H1 (cell line): ENCODE measurements at regions not wholly inside any gene's neighbourhood (a gene's known extent, or its start where the extent isn't known, plus 50 kb on each side); places are given as distances from the start of the nearest gene placed in this dataset.

Experiments
- CTCF ChIA-PET: fragments of 300-600 bp; sonication (Branson Sonifier 250); formaldehyde crosslinking; loops from one replicate; lab custom pipeline; 2021; ENCODE audit not compliant: partially characterized antibody; lab: Charles Lee
- POLR2A ChIA-PET: fragments of 300-600 bp; sonication (Branson Sonifier 250); formaldehyde crosslinking; loops from one replicate; lab custom pipeline; 2021; ENCODE audit warnings: inconsistent platforms; ENCODE audit not compliant: partially characterized antibody; lab: Charles Lee
- DNase-seq, 2 experiments: peaks; one replicate each; pipeline versions ENCODE4 v3.0.0 to v3.0.0-alpha.2; 2010 to 2022; ENCODE audit warnings: low spot score in 2 of 2, low read depth in 1 of 2, mixed read lengths in 1 of 2
- FAIRE-seq: peaks from 2 replicates; lab custom pipeline; 2011; peaks lifted over from hg19 to GRCh38; lab: Jason Lieb, UNC
- H2AFZ ChIP-seq: 2 replicates; pipeline ENCODE4 v1.8.1; 2012; ENCODE audit warnings: low read length, inconsistent platforms
- H2AK5ac ChIP-seq: 2 replicates; pipeline ENCODE4 v1.6.1; 2013; ENCODE audit warnings: low read depth, low read length
- H2BK120ac ChIP-seq: replicated peaks from 2 replicates; pipeline ENCODE3; 2013; ENCODE audit warnings: low read depth, low read length, inconsistent platforms
- H2BK12ac ChIP-seq: 2 replicates; pipeline ENCODE4 v1.6.1; 2013; ENCODE audit warnings: low read depth, low read length
- H2BK15ac ChIP-seq: 2 replicates; pipeline ENCODE4 v1.6.1; 2013; ENCODE audit warnings: low read length
- H2BK20ac ChIP-seq: 2 replicates; pipeline ENCODE4 v1.6.1; 2013; ENCODE audit warnings: low read length
- H2BK5ac ChIP-seq: 2 replicates; pipeline ENCODE4 v1.6.1; 2013; ENCODE audit warnings: low read depth, low read length
- H3K14ac ChIP-seq: 2 replicates; pipeline ENCODE4 v1.6.1; 2013; ENCODE audit warnings: inconsistent platforms; ENCODE audit not compliant: insufficient read length
- H3K18ac ChIP-seq: 2 replicates; pipeline ENCODE4 v1.6.1; 2013; ENCODE audit warnings: low read length; ENCODE audit errors: extremely low read depth
- H3K23ac ChIP-seq: 2 replicates; pipeline ENCODE4 v1.6.1; 2013; ENCODE audit warnings: inconsistent platforms; ENCODE audit not compliant: insufficient read length
- H3K23me2 ChIP-seq: 2 replicates; pipeline ENCODE4 v1.6.1; 2013; ENCODE audit warnings: low read depth, low read length
- H3K27ac ChIP-seq: 2 replicates; pipeline ENCODE4 v1.6.1; 2011; ENCODE audit warnings: low read depth, low read length, inconsistent platforms
- H3K27me3 ChIP-seq, 4 experiments: replicated peaks in 1 of 4; 1 replicate in 1 of 4; 2 replicates in 3 of 4; pipeline versions ENCODE4 v1.6.1 to v1.8.1; 2011 to 2013; ENCODE audit warnings: low read length in 3 of 4, mild to moderate bottlenecking in 3 of 4, inconsistent platforms in 2 of 4, mixed read lengths in 2 of 4, moderate library complexity in 1 of 4; ENCODE audit not compliant: control insufficient read depth in 3 of 4, insufficient read depth in 3 of 4; ENCODE audit errors: extremely low read depth in 1 of 4
- H3K36me3 ChIP-seq, 4 experiments: 2 replicates each; pipeline versions ENCODE4 v1.6.1 to v1.8.1; 2011 to 2013; ENCODE audit warnings: mild to moderate bottlenecking in 4 of 4, low read length in 3 of 4, moderate library complexity in 2 of 4, control low read depth in 1 of 4, inconsistent platforms in 1 of 4; ENCODE audit not compliant: insufficient read depth in 4 of 4, control insufficient read depth in 2 of 4
- H3K4ac ChIP-seq: replicated peaks from 2 replicates; pipeline ENCODE3; 2013; ENCODE audit warnings: low read length, low read depth, mixed read lengths, inconsistent platforms; ENCODE audit not compliant: insufficient read length
- H3K4me1 ChIP-seq, 4 experiments: replicated peaks in 1 of 4; 1 replicate in 1 of 4; 2 replicates in 3 of 4; pipeline versions ENCODE4 v1.6.1 to v1.8.1; 2011 to 2013; ENCODE audit warnings: low read length in 3 of 4, inconsistent platforms in 2 of 4, mixed read lengths in 1 of 4; ENCODE audit not compliant: insufficient read depth in 4 of 4, control insufficient read depth in 3 of 4
- H3K4me2 ChIP-seq, 2 experiments: 2 replicates each; pipeline versions ENCODE4 v1.6.1 to v1.8.1; 2011 to 2013; ENCODE audit warnings: low read depth in 2 of 2, low read length in 2 of 2, control low read depth in 1 of 2, inconsistent platforms in 1 of 2, mild to moderate bottlenecking in 1 of 2; ENCODE audit not compliant: insufficient read depth in 1 of 2
- H3K4me3 ChIP-seq, 4 experiments: fragments of 200-600, 300-600 bp in 1 of 4; sonication (generic), shearing (Covaris generic), sonication (Bioruptor Twin) in 1 of 4; 2 replicates each; pipeline versions ENCODE4 v1.5.1 to v1.8.1; 2011 to 2016; ENCODE audit warnings: low read length in 4 of 4, low read depth in 3 of 4, control low read depth in 2 of 4, inconsistent platforms in 2 of 4, mild to moderate bottlenecking in 2 of 4, mixed read lengths in 1 of 4, moderate library complexity in 1 of 4; ENCODE audit not compliant: insufficient read depth in 2 of 4; ENCODE audit errors: extremely low read depth in 1 of 4
- H3K56ac ChIP-seq: replicated peaks from 2 replicates; pipeline ENCODE3; 2013; ENCODE audit warnings: low read depth, mild to moderate bottlenecking, mixed read lengths, low read length, inconsistent platforms; ENCODE audit not compliant: insufficient read length
- H3K79me1 ChIP-seq: 2 replicates; pipeline ENCODE4 v1.6.1; 2013; ENCODE audit warnings: low read depth, low read length, control low read depth
- H3K79me2 ChIP-seq, 2 experiments: 2 replicates each; pipeline versions ENCODE4 v1.6.1 to v1.8.1; 2012 to 2013; ENCODE audit warnings: low read length in 2 of 2, mild to moderate bottlenecking in 2 of 2, inconsistent platforms in 1 of 2; ENCODE audit not compliant: insufficient read depth in 2 of 2, control insufficient read depth in 1 of 2
- H3K9ac ChIP-seq, 4 experiments: replicated peaks in 1 of 4; 1 replicate in 1 of 4; 2 replicates in 3 of 4; pipeline versions ENCODE4 v1.6.1 to v1.8.1; 2011 to 2013; ENCODE audit warnings: low read depth in 3 of 4, low read length in 3 of 4, control low read depth in 2 of 4, mild to moderate bottlenecking in 2 of 4, moderate library complexity in 2 of 4, inconsistent platforms in 1 of 4; ENCODE audit errors: extremely low read depth in 1 of 4
- H3K9me3 ChIP-seq, 2 experiments: 2 replicates each; pipeline versions ENCODE4 v1.6.1 to v1.8.1; 2012 to 2013; ENCODE audit warnings: mild to moderate bottlenecking in 2 of 2, moderate library complexity in 2 of 2, control low read depth in 1 of 2, inconsistent platforms in 1 of 2, low read depth in 1 of 2, low read length in 1 of 2, mixed read lengths in 1 of 2; ENCODE audit not compliant: insufficient read depth in 2 of 2
- H4K20me1 ChIP-seq, 2 experiments: replicated peaks in 1 of 2; 2 replicates each; pipeline versions ENCODE3 to v1.8.1; 2011 to 2013; ENCODE audit warnings: inconsistent platforms in 2 of 2, low read length in 2 of 2, mild to moderate bottlenecking in 1 of 2; ENCODE audit not compliant: insufficient read depth in 2 of 2, control insufficient read depth in 1 of 2
- H4K5ac ChIP-seq: 2 replicates; pipeline ENCODE4 v1.6.1; 2013; ENCODE audit warnings: low read length, low read depth, mixed read lengths, inconsistent platforms; ENCODE audit not compliant: insufficient read length
- H4K8ac ChIP-seq: 2 replicates; pipeline ENCODE4 v1.8.0; 2013; ENCODE audit warnings: mild to moderate bottlenecking, moderate library complexity, low read length, inconsistent platforms; ENCODE audit not compliant: insufficient read depth; ENCODE audit errors: extremely low read depth
- H4K91ac ChIP-seq: replicated peaks from 2 replicates; pipeline ENCODE3; 2013; ENCODE audit warnings: low read length, mixed read lengths, inconsistent platforms; ENCODE audit not compliant: insufficient read length
- ATF3 ChIP-seq: IDR thresholded peaks from 2 replicates; pipeline ENCODE4 v1.6.1; 2011; ENCODE audit warnings: low read depth, mild to moderate bottlenecking, low read length; ENCODE audit not compliant: insufficient read depth
- CBX5 ChIP-seq: fragments of 300-800, 300-1000 bp; sonication (generic); IDR thresholded peaks from 2 replicates; pipeline ENCODE4 v1.7.1; 2016; ENCODE audit warnings: antibody characterized with exemption, low read length, low read depth
- CHD2 ChIP-seq: IDR thresholded peaks from 2 replicates; pipeline ENCODE4 v1.6.1; 2012; ENCODE audit warnings: low read length, improper control_type of control experiment
- E2F6 ChIP-seq: IDR thresholded peaks from 2 replicates; pipeline ENCODE4 v1.6.1; 2012; ENCODE audit warnings: inconsistent platforms
- EZH2 ChIP-seq: fragments of 200-600 bp; sonication (generic); IDR thresholded peaks from 2 replicates; pipeline ENCODE4 v1.7.1; 2012; ENCODE audit warnings: low read depth, mild to moderate bottlenecking, moderate library complexity, low read length, inconsistent platforms; ENCODE audit not compliant: severe bottlenecking
- HDAC2 ChIP-seq, 2 experiments: fragments of 300-600 bp in 1 of 2; sonication (generic) in 1 of 2; IDR thresholded peaks; 2 replicates each; pipeline ENCODE4 v1.6.1; 2011 to 2012; ENCODE audit warnings: low read depth in 2 of 2, low read length in 2 of 2, mild to moderate bottlenecking in 2 of 2, moderate library complexity in 2 of 2, borderline replicate concordance in 1 of 2, inconsistent platforms in 1 of 2
- KDM5A ChIP-seq: fragments of 200-600 bp; IDR thresholded peaks from 2 replicates; pipeline ENCODE4 v1.7.1; 2012; ENCODE audit warnings: mild to moderate bottlenecking, low read length, inconsistent platforms, mixed read lengths
- RNF2 ChIP-seq: fragments of 200-900, 300-1000 bp; sonication (generic); IDR thresholded peaks from 2 replicates; pipeline ENCODE4 v1.7.1; 2016; ENCODE audit warnings: borderline replicate concordance, low read depth, mild to moderate bottlenecking, antibody characterized with exemption, low read length; ENCODE audit not compliant: poor library complexity, severe bottlenecking; ENCODE audit errors: missing control alignments
- TAF1 ChIP-seq: IDR thresholded peaks from 2 replicates; pipeline ENCODE4 v1.6.1; 2011; ENCODE audit warnings: mild to moderate bottlenecking, low read depth, low read length
- YY1 ChIP-seq: IDR thresholded peaks from 2 replicates; pipeline ENCODE4 v1.6.1; 2011; ENCODE audit warnings: low read depth, mild to moderate bottlenecking, low read length
- ZNF274 ChIP-seq: IDR thresholded peaks from 2 replicates; pipeline ENCODE4 v1.7.0; 2012; ENCODE audit warnings: low read length, borderline replicate concordance; ENCODE audit errors: extremely low read depth
- WGBS, 2 experiments: shearing (Covaris generic) in 1 of 2; methylation state at CpG; one replicate each; pipeline versions ENCODE4 v1.1.6 to v1.1.7; 2013 to 2015; ENCODE audit warnings: low lambda C conversion rate in 2 of 2, mixed read lengths in 2 of 2, inconsistent platforms in 1 of 2, low coverage in 1 of 2, missing lambda C conversion rate in 1 of 2; ENCODE audit not compliant: insufficient replicate concordance in 2 of 2, insufficient coverage in 1 of 2, insufficient read length in 1 of 2; ENCODE audit errors: extremely low coverage in 1 of 2, missing lambda C conversion rate in 1 of 2; 5-methylcytosine and 5-hydroxymethylcytosine counted together

- H4K91ac ChIP-seq: no peak overlapping the region
- H4K5ac ChIP-seq: no peak overlapping the region
- H2BK12ac ChIP-seq: no peak overlapping the region
- no peak overlapping the region for H3K4me3 ChIP-seq
- no peaks in the 10 kb centered on the region for H3K9me3 ChIP-seq
- H4K8ac ChIP-seq: no peak overlapping the region
- H3K4me2 ChIP-seq: no peak overlapping the region
- no peak overlapping the region for H2AFZ ChIP-seq
- H3K56ac ChIP-seq: no peak overlapping the region
- no peak overlapping the region for H2AK5ac ChIP-seq
- 93% methylated on average over 3 of the region's 3 CpGs; no CpG with 5 or more reads in 1 of the 2 experiments for WGBS, 2 experiments
- H3K9ac ChIP-seq: no peak overlapping the region
- H3K4ac ChIP-seq: no peak overlapping the region
- H3K27ac ChIP-seq: no peak overlapping the region
- H3K23ac ChIP-seq: no peak overlapping the region
- FAIRE-seq: no peak
- no peak overlapping the region for H2BK20ac ChIP-seq
- no peaks in the 10 kb centered on the region for H3K79me2 ChIP-seq
- ChIA-PET CTCF (interaction anchor here (0.9 to 1.8 kb wide), 3 partner anchors 21 to 103 kb away, joined by 3 to 4 read pairs (median 3); no protein-coding TSS in a partner anchor), POLR2A (interaction anchor here (0.6 to 0.7 kb wide), 2 partner anchors 10 to 119 kb away, joined by 3 read pairs; no protein-coding TSS in a partner anchor)
- no peak for DNase-seq
- H3K79me1 ChIP-seq: no peaks in the 10 kb centered on the region; the same call in 1 of the 2 replicates
- peaks cover 6 to 16% of the 10 kb centered on the region in 2 experiments for H4K20me1 ChIP-seq
- no peaks in the 10 kb centered on the region for H3K36me3 ChIP-seq
- H3K4me1 ChIP-seq: no peaks in the 10 kb centered on the region
- peaks cover 22 to 53% (median 44%) of the 10 kb centered on the region in 4 experiments for H3K27me3 ChIP-seq
- H2BK15ac ChIP-seq: no peak overlapping the region
- H2BK120ac ChIP-seq: no peak overlapping the region
- no peak overlapping the region for H2BK5ac ChIP-seq
- no peak overlapping the region for H3K18ac ChIP-seq
- H3K23me2 ChIP-seq: no peaks in the 10 kb centered on the region
- no peak overlapping the region for H3K14ac ChIP-seq
- no peak for TF ChIP-seq EZH2
- no peak for TF ChIP-seq E2F6
- TF ChIP-seq ATF3: no peak
- no peak for TF ChIP-seq KDM5A
- TF ChIP-seq YY1: no peak
- TF ChIP-seq TAF1: no peak
- no peak for TF ChIP-seq ZNF274
- no peak for TF ChIP-seq CHD2
- TF ChIP-seq HDAC2 (IDR thresholded peaks at IDR 0.05; ENCODE audit: borderline replicate concordance in 1 of 2, low read depth in 2 of 2, low read length in 2 of 2): no peak
- no peak for TF ChIP-seq CBX5
- no peak for TF ChIP-seq RNF2
Observed at GRCh38 chr11:116111546-116111945, 607.3 kb upstream of the CADM1 start.
